Keratinocyte (primary cell): ENCODE measurements at regions not wholly inside any gene's neighbourhood (a gene's known extent, or its start where the extent isn't known, plus 50 kb on each side); places are given as distances from the start of the nearest gene placed in this dataset.

Experiments
- DNase-seq: peaks from one replicate; pipeline ENCODE4 v3.0.0-alpha.2; 2011; ENCODE audit warnings: low read depth, missing footprints, low spot score
- FAIRE-seq: peaks from 2 replicates; lab custom pipeline; 2011; peaks lifted over from hg19 to GRCh38; lab: Jason Lieb, UNC
- H2AFZ ChIP-seq: 2 replicates; pipeline ENCODE4 v1.6.0; 2012; ENCODE audit warnings: low read length, control low read depth, inconsistent platforms; ENCODE audit not compliant: control insufficient read depth
- H3K27ac ChIP-seq: 2 replicates; pipeline ENCODE4 v1.5.1; 2011; ENCODE audit warnings: low read length; ENCODE audit not compliant: control insufficient read depth, insufficient read depth
- H3K27me3 ChIP-seq: 3 replicates; pipeline ENCODE4 v1.6.0; 2011; ENCODE audit warnings: low read length; ENCODE audit not compliant: control insufficient read depth, insufficient read depth; ENCODE audit errors: extremely low read depth
- H3K36me3 ChIP-seq, 2 experiments: 2 replicates in 1 of 2; 3 replicates in 1 of 2; pipeline ENCODE4 v1.5.1; 2011; ENCODE audit warnings: low read length in 2 of 2, mild to moderate bottlenecking in 1 of 2; ENCODE audit not compliant: control insufficient read depth in 2 of 2, insufficient read depth in 2 of 2; ENCODE audit errors: extremely low read depth in 1 of 2
- H3K4me1 ChIP-seq: 3 replicates; pipeline ENCODE4 v1.5.1; 2011; ENCODE audit warnings: low read length; ENCODE audit not compliant: control insufficient read depth, insufficient read depth; ENCODE audit errors: extremely low read depth
- H3K4me2 ChIP-seq: 3 replicates; pipeline ENCODE4 v1.6.0; 2011; ENCODE audit warnings: low read depth, low read length; ENCODE audit not compliant: control insufficient read depth, insufficient read depth; ENCODE audit errors: extremely low read depth
- H3K4me3 ChIP-seq, 3 experiments: fragments of 200-600 bp in 1 of 3; sonication (generic) in 1 of 3; 2 replicates in 2 of 3; 3 replicates in 1 of 3; pipeline ENCODE4 v1.5.1; 2011 to 2016; ENCODE audit warnings: low read length in 3 of 3, mild to moderate bottlenecking in 3 of 3, control low read depth in 2 of 3, inconsistent platforms in 1 of 3, low read depth in 1 of 3, mixed read lengths in 1 of 3, mixed run types in 1 of 3, moderate library complexity in 1 of 3; ENCODE audit not compliant: control insufficient read depth in 2 of 3, insufficient read depth in 2 of 3; ENCODE audit errors: extremely low read depth in 1 of 3
- H3K79me2 ChIP-seq: 2 replicates; pipeline ENCODE4 v1.6.0; 2012; ENCODE audit warnings: low read length; ENCODE audit not compliant: control insufficient read depth, insufficient read depth
- H3K9ac ChIP-seq: 3 replicates; pipeline ENCODE4 v1.6.0; 2011; ENCODE audit warnings: low read length; ENCODE audit not compliant: control insufficient read depth, insufficient read depth; ENCODE audit errors: extremely low read depth
- H3K9me1 ChIP-seq: 3 replicates; pipeline ENCODE4 v1.6.0; 2011; ENCODE audit warnings: low read length; ENCODE audit not compliant: control insufficient read depth, insufficient read depth; ENCODE audit errors: extremely low read depth
- H3K9me3 ChIP-seq: 2 replicates; pipeline ENCODE4 v1.5.1; 2012; ENCODE audit warnings: low read depth, low read length; ENCODE audit not compliant: control insufficient read depth
- H4K20me1 ChIP-seq: 3 replicates; pipeline ENCODE4 v1.6.0; 2011; ENCODE audit warnings: low read length; ENCODE audit not compliant: control insufficient read depth, insufficient read depth; ENCODE audit errors: extremely low read depth
- EZH2 ChIP-seq: IDR thresholded peaks from one replicate; pipeline ENCODE4 v1.6.1; 2012; ENCODE audit warnings: inconsistent platforms, mild to moderate bottlenecking, low read length, moderate library complexity
- dilution Hi-C: fragments of 300-500 bp; cut with MboI; formaldehyde crosslinking; loops from one replicate; pipeline ENCODE4 v1.7.0; 2020; ENCODE audit warnings: low sequenced_read_pairs; ENCODE audit not compliant: extremely low pct_ligation_motif_present
- TF ChIP-seq, protein P1 (sequence below), 3 experiments: IDR thresholded peaks in 1 of 3; conservative IDR thresholded peaks in 1 of 3; optimal IDR thresholded peaks in 1 of 3; 2 replicates in 2 of 3; 3 replicates in 1 of 3; pipeline versions ENCODE3 to v1.5.1; 2011; ENCODE audit warnings: low read length in 3 of 3, mild to moderate bottlenecking in 3 of 3, moderate library complexity in 2 of 3, control low read depth in 1 of 3, inconsistent platforms in 1 of 3; ENCODE audit not compliant: insufficient read depth in 2 of 3; ENCODE audit errors: extremely low read depth in 1 of 3

DNA sequence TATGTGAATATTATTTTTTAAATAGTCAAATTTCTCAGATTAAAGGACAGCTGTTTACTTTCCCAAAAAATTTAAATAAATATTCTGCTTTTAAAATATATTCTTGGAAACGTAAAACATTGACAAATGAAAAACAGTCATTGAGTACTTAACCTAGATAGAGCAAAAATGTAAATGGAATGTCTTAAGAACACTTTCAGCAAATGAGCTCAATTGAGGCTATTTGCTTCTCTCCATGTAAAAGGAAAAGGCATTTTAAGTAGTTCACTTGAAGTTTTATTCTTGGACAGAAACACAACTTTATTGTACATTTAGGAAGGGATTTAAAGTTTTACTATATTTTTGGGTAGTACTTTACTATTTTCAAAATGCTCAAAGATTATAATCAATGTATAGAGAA, 983.6 kb upstream of the TYRP1 start:
- no peaks in the 10 kb centered on the region for H3K9me1 ChIP-seq
- H3K27me3 ChIP-seq: no peaks in the 10 kb centered on the region
- no peaks in the 10 kb centered on the region for H3K4me1 ChIP-seq
- H3K27ac ChIP-seq: no peak overlapping the region
- no peaks in the 10 kb centered on the region for H3K9me3 ChIP-seq
- H4K20me1 ChIP-seq: no peaks in the 10 kb centered on the region
- FAIRE-seq (no peak), DNase-seq (no peak)
- no peak for TF ChIP-seq EZH2
- TF ChIP-seq, protein P1, sequence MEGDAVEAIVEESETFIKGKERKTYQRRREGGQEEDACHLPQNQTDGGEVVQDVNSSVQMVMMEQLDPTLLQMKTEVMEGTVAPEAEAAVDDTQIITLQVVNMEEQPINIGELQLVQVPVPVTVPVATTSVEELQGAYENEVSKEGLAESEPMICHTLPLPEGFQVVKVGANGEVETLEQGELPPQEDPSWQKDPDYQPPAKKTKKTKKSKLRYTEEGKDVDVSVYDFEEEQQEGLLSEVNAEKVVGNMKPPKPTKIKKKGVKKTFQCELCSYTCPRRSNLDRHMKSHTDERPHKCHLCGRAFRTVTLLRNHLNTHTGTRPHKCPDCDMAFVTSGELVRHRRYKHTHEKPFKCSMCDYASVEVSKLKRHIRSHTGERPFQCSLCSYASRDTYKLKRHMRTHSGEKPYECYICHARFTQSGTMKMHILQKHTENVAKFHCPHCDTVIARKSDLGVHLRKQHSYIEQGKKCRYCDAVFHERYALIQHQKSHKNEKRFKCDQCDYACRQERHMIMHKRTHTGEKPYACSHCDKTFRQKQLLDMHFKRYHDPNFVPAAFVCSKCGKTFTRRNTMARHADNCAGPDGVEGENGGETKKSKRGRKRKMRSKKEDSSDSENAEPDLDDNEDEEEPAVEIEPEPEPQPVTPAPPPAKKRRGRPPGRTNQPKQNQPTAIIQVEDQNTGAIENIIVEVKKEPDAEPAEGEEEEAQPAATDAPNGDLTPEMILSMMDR (optimal IDR thresholded peaks at IDR 0.05 in 1 of 3, IDR thresholded peaks at IDR 0.05 in 1 of 3, conservative IDR thresholded peaks at IDR 0.05 in 1 of 3; ENCODE audit: extremely low read depth in 1 of 3, insufficient read depth in 2 of 3, low read length in 3 of 3): no peak
- H3K36me3 ChIP-seq: no peaks in the 10 kb centered on the region
- no peaks in the 10 kb centered on the region for H3K79me2 ChIP-seq
- H2AFZ ChIP-seq: no peak overlapping the region
- H3K4me3 ChIP-seq: no peak overlapping the region
- dilution Hi-C loops: no loop called here
- H3K9ac ChIP-seq: no peak overlapping the region
- no peak overlapping the region for H3K4me2 ChIP-seq

DNA sequence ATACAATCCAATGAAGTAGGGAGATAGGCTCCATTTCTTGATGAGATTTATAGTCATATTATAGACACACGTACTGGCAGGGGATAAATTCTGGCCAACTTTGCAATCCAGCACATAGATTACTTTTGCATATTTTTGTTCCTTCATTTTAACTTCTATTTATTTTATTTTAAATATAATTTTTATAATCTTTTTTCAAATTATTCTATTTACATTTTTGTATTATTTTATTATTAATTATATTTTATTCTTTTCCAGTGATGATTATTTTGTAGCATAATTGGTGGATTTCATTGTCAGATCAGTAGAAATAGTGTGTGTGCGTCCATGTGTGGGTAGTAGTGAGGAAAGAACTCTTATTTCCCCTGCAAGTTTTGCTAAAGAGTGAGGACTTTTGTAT, 980.1 kb upstream of the TYRP1 start:
- DNase-seq (no peak), FAIRE-seq (no peak)
- no peak overlapping the region for H3K4me3 ChIP-seq
- H3K9me3 ChIP-seq: no peaks in the 10 kb centered on the region
- dilution Hi-C loops: no loop called here
- H3K4me1 ChIP-seq: no peaks in the 10 kb centered on the region
- no peaks in the 10 kb centered on the region for H3K36me3 ChIP-seq
- H3K9ac ChIP-seq: no peak overlapping the region
- H3K27me3 ChIP-seq: no peaks in the 10 kb centered on the region
- no peak overlapping the region for H3K4me2 ChIP-seq
- no peak overlapping the region for H3K27ac ChIP-seq
- no peaks in the 10 kb centered on the region for H3K9me1 ChIP-seq
- no peak for TF ChIP-seq EZH2
- TF ChIP-seq, protein P1 (optimal IDR thresholded peaks at IDR 0.05 in 1 of 3, IDR thresholded peaks at IDR 0.05 in 1 of 3, conservative IDR thresholded peaks at IDR 0.05 in 1 of 3; ENCODE audit: extremely low read depth in 1 of 3, insufficient read depth in 2 of 3, low read length in 3 of 3): no peak
- no peaks in the 10 kb centered on the region for H3K79me2 ChIP-seq
- no peaks in the 10 kb centered on the region for H4K20me1 ChIP-seq
- H2AFZ ChIP-seq: no peak overlapping the region
